Thyroid gland (tissue), 4 donors: ENCODE measurements at regions not wholly inside any gene's neighbourhood (a gene's known extent, or its start where the extent isn't known, plus 50 kb on each side); places are given as distances from the start of the nearest gene placed in this dataset.

ENCODE experiments used
- DNase-seq, 2 donors: peaks; one replicate each; pipeline ENCODE4 v3.0.0-alpha.2; 2019
- H3K27ac ChIP-seq, 3 donors: fragments of 200-600 bp; sonication (generic); 1 replicate in 2 of 3; 2 replicates in 1 of 3; pipeline ENCODE4 v1.5.1; 2016 to 2019; ENCODE audit warnings: mild to moderate bottlenecking in 1 of 3, moderate library complexity in 1 of 3
- H3K27me3 ChIP-seq: fragments of 200-600 bp; sonication (generic); one replicate; pipeline ENCODE4 v1.5.1; 2019
- H3K36me3 ChIP-seq, 2 donors: fragments of 200-600 bp; sonication (generic); one replicate each; pipeline ENCODE4 v1.5.1; 2016 to 2019
- H3K4me1 ChIP-seq, 2 donors: fragments of 200-600 bp; sonication (generic); one replicate each; pipeline ENCODE4 v1.5.1; 2017 to 2019
- H3K4me3 ChIP-seq, 3 donors: fragments of 200-600 bp; sonication (generic); replicated peaks in 1 of 3; 1 replicate in 2 of 3; 2 replicates in 1 of 3; pipeline ENCODE4 v1.5.1; 2016; ENCODE audit warnings: mild to moderate bottlenecking in 1 of 3
- H3K9me3 ChIP-seq: fragments of 200-600 bp; sonication (generic); one replicate; pipeline ENCODE4 v1.5.1; 2017
- CTCF ChIP-seq, 6 experiments: fragments of 200-600 bp in 3 of 6; fragments of 450-650 bp in 3 of 6; sonication (generic) in 3 of 6; IDR thresholded peaks; one replicate each; pipeline ENCODE4 v1.5.1; 2016 to 2019; ENCODE audit warnings: antibody characterized with exemption in 6 of 6, mild to moderate bottlenecking in 2 of 6, inconsistent platforms in 1 of 6, moderate library complexity in 1 of 6
- POLR2A ChIP-seq, 2 donors: fragments of 450-650 bp; IDR thresholded peaks; one replicate each; pipeline ENCODE4 v1.6.1; 2017; ENCODE audit warnings: antibody characterized with exemption in 2 of 2, mild to moderate bottlenecking in 2 of 2, moderate library complexity in 1 of 2
- WGBS, 2 donors: methylation state at CpG; one replicate each; pipeline ENCODE4 v1.1.5; 2017; 5-methylcytosine and 5-hydroxymethylcytosine counted together
- intact Hi-C: fragments of 100-400 bp; cut with DNase I; formaldehyde crosslinking; loops from one replicate; pipeline ENCODE4 v1.15.1; 2023

GRCh38 chr9:108696156-108696555 is 159.6 kb downstream of the ACTL7B start:
- intact Hi-C loops, result no loop called here
- H3K27me3 ChIP-seq, result no peaks in the 10 kb centered on the region
- H3K4me3 ChIP-seq, result no peak overlapping the region
- no peak overlapping the region for H3K27ac ChIP-seq
- H3K9me3 ChIP-seq, result no peaks in the 10 kb centered on the region
- TF ChIP-seq POLR2A (IDR thresholded peaks at IDR 0.05), result no peak
- TF ChIP-seq CTCF (IDR thresholded peaks at IDR 0.05), result no peak
- no peak for DNase-seq
- no peaks in the 10 kb centered on the region for H3K4me1 ChIP-seq
- 88 to 91% methylated on average over 3 of the region's 3 CpGs for WGBS, 2 donors
- no peaks in the 10 kb centered on the region for H3K36me3 ChIP-seq

GRCh38 chr9:108694170-108694569 is 161.6 kb downstream of the ACTL7B start:
- H3K27me3 ChIP-seq, result no peaks in the 10 kb centered on the region
- no peak for TF ChIP-seq CTCF (IDR thresholded peaks at IDR 0.05)
- TF ChIP-seq POLR2A (IDR thresholded peaks at IDR 0.05), result no peak
- H3K4me3 ChIP-seq, result no peak overlapping the region
- no peak for DNase-seq
- 66 to 78% methylated on average over 5 of the region's 5 CpGs for WGBS, 2 donors
- H3K27ac ChIP-seq, result no peak overlapping the region
- intact Hi-C loops, result no loop called here
- no peaks in the 10 kb centered on the region for H3K4me1 ChIP-seq
- no peaks in the 10 kb centered on the region for H3K9me3 ChIP-seq
- no peaks in the 10 kb centered on the region for H3K36me3 ChIP-seq

- Histone ChIP-seq H3K36me3 (no peaks in the 10 kb centered on the region), H3K27ac (no peak overlapping the region), H3K27me3 (no peaks in the 10 kb centered on the region), H3K4me1 (no peaks in the 10 kb centered on the region), H3K4me3 (no peak overlapping the region), H3K9me3 (no peaks in the 10 kb centered on the region)
- DNase-seq, result no peak
- TF ChIP-seq POLR2A (IDR thresholded peaks at IDR 0.05) (no peak), CTCF (IDR thresholded peaks at IDR 0.05) (no peak)
- 91 to 92% methylated on average over 7 of the region's 7 CpGs for WGBS, 2 donors
- intact Hi-C loops, result no loop called here
These were observed 164.2 kb downstream of the ACTL7B start for GRCh38 chr9:108691614-108692013.

- Histone ChIP-seq H3K9me3 (no peaks in the 10 kb centered on the region), H3K27me3 (no peaks in the 10 kb centered on the region), H3K4me1 (no peaks in the 10 kb centered on the region), H3K4me3 (no peak overlapping the region), H3K36me3 (no peaks in the 10 kb centered on the region), H3K27ac (no peak overlapping the region)
- intact Hi-C loops, result no loop called here
- no peak for DNase-seq
- WGBS, 2 donors, result 70 to 75% methylated on average over 2 of the region's 2 CpGs
- TF ChIP-seq POLR2A (IDR thresholded peaks at IDR 0.05), result no peak
- TF ChIP-seq CTCF (IDR thresholded peaks at IDR 0.05), result no peak
These were observed 167.1 kb downstream of the ACTL7B start for GRCh38 chr9:108688676-108689075.

GRCh38 chr9:108688051-108688450 is 167.7 kb downstream of the ACTL7B start:
- Histone ChIP-seq H3K4me1 (no peaks in the 10 kb centered on the region), H3K36me3 (no peaks in the 10 kb centered on the region), H3K27ac (no peak overlapping the region), H3K9me3 (no peaks in the 10 kb centered on the region), H3K27me3 (no peaks in the 10 kb centered on the region), H3K4me3 (no peak overlapping the region)
- intact Hi-C loops, result no loop called here
- 81 to 91% methylated on average over 3 of the region's 3 CpGs for WGBS, 2 donors
- no peak for DNase-seq
- TF ChIP-seq POLR2A (IDR thresholded peaks at IDR 0.05) (no peak), CTCF (IDR thresholded peaks at IDR 0.05) (no peak)
